Esophagus muscularis mucosa (tissue), 4 donors: ENCODE measurements at regions not wholly inside any gene's neighbourhood (a gene's known extent, or its start where the extent isn't known, plus 50 kb on each side); places are given as distances from the start of the nearest gene placed in this dataset.

ENCODE experiments used
- CTCF ChIP-seq, 3 experiments: fragments of 200-600 bp in 2 of 3; fragments of 450-650 bp in 1 of 3; sonication (generic) in 2 of 3; IDR thresholded peaks; one replicate each; pipeline ENCODE4 v1.5.1; 2017 to 2019; ENCODE audit warnings: antibody characterized with exemption in 3 of 3, mild to moderate bottlenecking in 2 of 3, moderate library complexity in 1 of 3
- EP300 ChIP-seq: sonication (generic); formaldehyde crosslinking; IDR thresholded peaks from one replicate; pipeline ENCODE4 v1.6.1; 2017; ENCODE audit warnings: antibody characterized with exemption
- POLR2A ChIP-seq: fragments of 450-650 bp; IDR thresholded peaks from one replicate; pipeline ENCODE4 v1.6.1; 2017; ENCODE audit warnings: antibody characterized with exemption, moderate library complexity, mild to moderate bottlenecking, low read depth
- POLR2AphosphoS5 ChIP-seq, 2 donors: sonication (generic); formaldehyde crosslinking; IDR thresholded peaks; one replicate each; pipeline ENCODE4 v1.6.1; 2017; ENCODE audit warnings: antibody characterized with exemption in 2 of 2

GRCh38 chrX:65874110-65874509, 165.8 kb downstream of the VSIG4 start:
- no peak for TF ChIP-seq POLR2A
- TF ChIP-seq CTCF (IDR thresholded peaks at IDR 0.05) = no peak
- no peak for TF ChIP-seq EP300
- no peak for TF ChIP-seq POLR2AphosphoS5 (IDR thresholded peaks at IDR 0.05)
